Right lobe of liver (tissue), 6 donors: ENCODE measurements at regions not wholly inside any gene's neighbourhood (a gene's known extent, or its start where the extent isn't known, plus 50 kb on each side); places are given as distances from the start of the nearest gene placed in this dataset.

Experiments used
- ATAC-seq, 4 donors: fragments of 200-7000 bp; cut with Tn5 transposase; one replicate each; pipeline ENCODE4 v1.9.1; 2020; ENCODE audit warnings: mild to moderate bottlenecking in 4 of 4, moderate library complexity in 4 of 4
- DNase-seq, 3 donors: peaks; one replicate each; pipeline ENCODE4 v3.0.0-alpha.2; 2020
- H3K27ac ChIP-seq, 3 donors: fragments of 200-600 bp; one replicate each; pipeline ENCODE4 v1.8.0; 2022
- H3K27me3 ChIP-seq, 2 donors: fragments of 200-600 bp; one replicate each; pipeline ENCODE4 v1.8.0; 2022
- H3K36me3 ChIP-seq, 4 donors: fragments of 200-600 bp; sonication (generic) in 1 of 4; one replicate each; pipeline versions ENCODE4 v1.5.1 to v1.8.0; 2017 to 2022; ENCODE audit warnings: control low read depth in 1 of 4
- H3K4me1 ChIP-seq, 4 donors: fragments of 200-600 bp; sonication (generic) in 1 of 4; one replicate each; pipeline versions ENCODE4 v1.5.1 to v1.8.0; 2017 to 2022; ENCODE audit warnings: control low read depth in 1 of 4
- H3K4me3 ChIP-seq, 3 donors: fragments of 200-600 bp; one replicate each; pipeline ENCODE4 v1.8.0; 2022
- H3K9me3 ChIP-seq, 4 donors: fragments of 200-600 bp; sonication (generic) in 1 of 4; one replicate each; pipeline versions ENCODE4 v1.5.1 to v1.8.0; 2017 to 2022; ENCODE audit warnings: control low read depth in 1 of 4
- CTCF ChIP-seq, 4 donors: fragments of 200-600 bp in 3 of 4; fragments of 450-650 bp in 1 of 4; IDR thresholded peaks; one replicate each; pipeline versions ENCODE4 v1.5.1 to v1.8.0; 2016 to 2022; ENCODE audit warnings: antibody characterized with exemption in 4 of 4, mild to moderate bottlenecking in 2 of 4
- POLR2A ChIP-seq: fragments of 450-650 bp; IDR thresholded peaks from one replicate; pipeline ENCODE4 v1.6.1; 2017; ENCODE audit warnings: antibody characterized with exemption, mild to moderate bottlenecking
- WGBS: methylation state at CpG from one replicate; pipeline ENCODE4 v1.1.6; 2018; ENCODE audit warnings: low coverage, low lambda C conversion rate; ENCODE audit not compliant: insufficient coverage; ENCODE audit errors: missing lambda C conversion rate; 5-methylcytosine and 5-hydroxymethylcytosine counted together
- intact Hi-C, 2 donors: fragments of 100-400 bp; cut with DNase I; formaldehyde crosslinking; loops; one replicate each; pipeline versions ENCODE4 v1.11.2 to v1.14.1; 2022
- donor health status: DM: no; HTN: yes; CAD: no.
- donor health status: DM: no; HTN: no; CAD: no.
- donor health status: DM: no; HTN: no; CAD: no.
- donor health status: DM: no; HTN: yes; CAD: no.
- donor health status: DM: no; HTN: yes; CAD: no.

- Histone ChIP-seq H3K4me3 (no peak overlapping the region), H3K27me3 (no peaks in the 10 kb centered on the region), H3K9me3 (no peaks in the 10 kb centered on the region), H3K27ac (no peak overlapping the region), H3K4me1 (no peaks in the 10 kb centered on the region), H3K36me3 (no peaks in the 10 kb centered on the region)
- WGBS: 77% methylated on average over 3 of the region's 3 CpGs
- no peak for TF ChIP-seq CTCF (IDR thresholded peaks at IDR 0.05)
- no peak for TF ChIP-seq POLR2A
- intact Hi-C loops: no loop called here
- no peak for ATAC-seq
- no peak for DNase-seq
Measured at GRCh38 chr1:165034136-165034809, 322.2 kb downstream of the LMX1A start.

GRCh38 chr1:165031001-165031400, 325.5 kb downstream of the LMX1A start:
- intact Hi-C loops: no loop called here
- H3K9me3 ChIP-seq: no peaks in the 10 kb centered on the region
- no peak overlapping the region for H3K4me3 ChIP-seq
- ATAC-seq (no peak), DNase-seq (no peak)
- H3K27ac ChIP-seq: no peak overlapping the region
- no peaks in the 10 kb centered on the region for H3K36me3 ChIP-seq
- no peaks in the 10 kb centered on the region for H3K4me1 ChIP-seq
- TF ChIP-seq CTCF (IDR thresholded peaks at IDR 0.05) (no peak), POLR2A (no peak)
- 43% methylated on average over 2 of the region's 2 CpGs for WGBS
- H3K27me3 ChIP-seq: no peaks in the 10 kb centered on the region

- 60% methylated on average over 2 of the region's 2 CpGs for WGBS
- no peak for TF ChIP-seq POLR2A
- TF ChIP-seq CTCF (IDR thresholded peaks at IDR 0.05): no peak
Measured at GRCh38 chr1:165025805-165026204, 330.7 kb downstream of the LMX1A start.

GRCh38 chr1:165014753-165015152, 341.8 kb downstream of the LMX1A start:
- Histone ChIP-seq H3K4me1 (no peaks in the 10 kb centered on the region), H3K27ac (no peak overlapping the region), H3K4me3 (no peak overlapping the region), H3K27me3 (no peaks in the 10 kb centered on the region), H3K9me3 (no peaks in the 10 kb centered on the region), H3K36me3 (no peaks in the 10 kb centered on the region)
- DNase-seq (no peak), ATAC-seq (no peak)
- no peak for TF ChIP-seq POLR2A
- no peak for TF ChIP-seq CTCF (IDR thresholded peaks at IDR 0.05)
- WGBS: 40% methylated on average over 1 of the region's 4 CpGs
- intact Hi-C loops: no loop called here

More at GRCh38 chr1:165025805-165026204, 330.7 kb downstream of the LMX1A start:
- H3K27ac ChIP-seq: no peak overlapping the region
- intact Hi-C loops: no loop called here
- H3K27me3 ChIP-seq: no peaks in the 10 kb centered on the region
- DNase-seq (no peak), ATAC-seq (no peak)
- H3K4me1 ChIP-seq: no peaks in the 10 kb centered on the region
- H3K4me3 ChIP-seq: no peak overlapping the region
- no peaks in the 10 kb centered on the region for H3K36me3 ChIP-seq
- no peaks in the 10 kb centered on the region for H3K9me3 ChIP-seq
